A549 (cell line): ENCODE measurements at regions not wholly inside any gene's neighbourhood (a gene's known extent, or its start where the extent isn't known, plus 50 kb on each side); places are given as distances from the start of the nearest gene placed in this dataset.

Experiments
- ATAC-seq, 2 experiments: fragments of 200-7000 bp in 1 of 2; fragments of >200 bp in 1 of 2; cut with Nextera tagmentation in 1 of 2; cut with Tn5 transposase in 1 of 2; 3 replicates each; pipeline versions ENCODE4 v1.8.0 to v1.9.1; 2018 to 2020; ENCODE audit warnings: mild to moderate bottlenecking in 1 of 2, moderate library complexity in 1 of 2
- CTCF ChIA-PET: fragments of 300-600 bp; sonication (Branson Sonifier 250); formaldehyde crosslinking; extraction: SDS; loops from one replicate; lab custom pipeline; 2021; ENCODE audit warnings: antibody characterized with exemption, inconsistent platforms; lab: Yijun Ruan, JAX
- POLR2A ChIA-PET: fragments of 350-600 bp; formaldehyde crosslinking; extraction: SDS; loops from one replicate; lab custom pipeline; 2021; ENCODE audit warnings: antibody characterized with exemption, inconsistent platforms; lab: Yijun Ruan, JAX
- DNase-seq, 2 experiments: peaks; one replicate each; pipeline versions ENCODE4 v3.0.0 to v3.0.0-alpha.2; 2011 to 2016; ENCODE audit warnings: low read depth in 1 of 2, low spot score in 1 of 2
- FAIRE-seq: peaks from 2 replicates; lab custom pipeline; 2011; peaks lifted over from hg19 to GRCh38; lab: Jason Lieb, UNC
- H3K27ac ChIP-seq, 2 experiments: fragments of >200 bp; sonication (Bioruptor Twin); formaldehyde crosslinking; 3 replicates each; pipeline ENCODE4 v1.5.1; 2016 to 2017
- H3K4me1 ChIP-seq: fragments of >200 bp; sonication (Bioruptor Twin); formaldehyde crosslinking; 3 replicates; pipeline ENCODE4 v1.6.1; 2016
- H3K4me2 ChIP-seq: fragments of >200 bp; sonication (Bioruptor Twin); formaldehyde crosslinking; 3 replicates; pipeline ENCODE4 v1.6.1; 2016
- H3K4me3 ChIP-seq: fragments of >200 bp; sonication (Bioruptor Twin); formaldehyde crosslinking; 3 replicates; pipeline ENCODE4 v1.5.1; 2016
- H3K9me3 ChIP-seq: fragments of >200 bp; sonication (Bioruptor Twin); formaldehyde crosslinking; 3 replicates; pipeline ENCODE4 v1.6.1; 2016
- CBX2 ChIP-seq: fragments of 200-600 bp; sonication (generic); IDR thresholded peaks from 2 replicates; pipeline ENCODE4 v1.6.1; 2016; ENCODE audit warnings: low read depth, mild to moderate bottlenecking, borderline replicate concordance
- CEBPB ChIP-seq, 2 experiments: fragments of >200 bp in 1 of 2; sonication (Bioruptor Twin) in 1 of 2; formaldehyde crosslinking in 1 of 2; IDR thresholded peaks; 2 replicates each; pipeline ENCODE4 v1.6.1; 2012 to 2016
- CHD2 ChIP-seq: fragments of 150-350 bp; IDR thresholded peaks from 2 replicates; pipeline ENCODE4 v1.6.1; 2014; ENCODE audit warnings: low read length; ENCODE audit not compliant: partially characterized antibody
- CHD4 ChIP-seq: fragments of 200-600 bp; sonication (generic); IDR thresholded peaks from 2 replicates; pipeline ENCODE4 v1.6.1; 2016; ENCODE audit warnings: antibody characterized with exemption, mild to moderate bottlenecking, borderline replicate concordance
- EHMT2 ChIP-seq: fragments of 200-600 bp; sonication (generic); IDR thresholded peaks from 2 replicates; pipeline ENCODE4 v1.6.1; 2016; ENCODE audit warnings: antibody characterized with exemption, low read depth, mild to moderate bottlenecking, moderate library complexity
- HEYL ChIP-seq: fragments of 250-450 bp; sonication (Bioruptor Pico); IDR thresholded peaks from 2 replicates; pipeline ENCODE4 v1.8.0; 2021; ENCODE audit warnings: mild to moderate bottlenecking, moderate library complexity
- HOXA7 ChIP-seq: fragments of 250-450 bp; sonication (Bioruptor Pico); IDR thresholded peaks from 2 replicates; pipeline ENCODE4 v1.5.0; 2020; ENCODE audit warnings: mild to moderate bottlenecking, moderate library complexity
- HOXB13 ChIP-seq: fragments of 250-450 bp; sonication (Bioruptor Pico); IDR thresholded peaks from 2 replicates; pipeline ENCODE4 v1.5.0; 2020; ENCODE audit warnings: low read depth, mild to moderate bottlenecking, moderate library complexity
- JUNB ChIP-seq: fragments of >200 bp; sonication (Bioruptor Twin); formaldehyde crosslinking; IDR thresholded peaks from 2 replicates; pipeline ENCODE4 v1.6.1; 2016
- MAFK ChIP-seq: fragments of 450-650 bp; IDR thresholded peaks from 2 replicates; pipeline ENCODE4 v1.6.1; 2014; ENCODE audit not compliant: partially characterized antibody
- NFE2L2 ChIP-seq: fragments of 150-350 bp; conservative IDR thresholded peaks from 2 replicates; pipeline ENCODE4 v1.6.1; 2014; ENCODE audit warnings: low read length
- NPAS2 ChIP-seq: fragments of 250-450 bp; sonication (Bioruptor Pico); IDR thresholded peaks from 2 replicates; pipeline ENCODE4 v1.8.0; 2022; ENCODE audit warnings: mild to moderate bottlenecking, moderate library complexity, borderline replicate concordance
- PHF8 ChIP-seq: fragments of 200-600 bp; sonication (generic); IDR thresholded peaks from 2 replicates; pipeline ENCODE4 v1.6.1; 2016; ENCODE audit warnings: low read depth, mild to moderate bottlenecking, antibody characterized with exemption, moderate library complexity, borderline replicate concordance
- POLR2A ChIP-seq: IDR thresholded peaks from 2 replicates; pipeline ENCODE4 v1.6.1; 2012; ENCODE audit warnings: mild to moderate bottlenecking, low read length
- POLR2AphosphoS2 ChIP-seq: conservative IDR thresholded peaks from 2 replicates; pipeline ENCODE4 v1.6.1; 2012; ENCODE audit warnings: low read length, improper control_type of control experiment, inconsistent platforms
- RAD21 ChIP-seq, 2 experiments: fragments of >200 bp in 1 of 2; sonication (Bioruptor Twin) in 1 of 2; formaldehyde crosslinking in 1 of 2; IDR thresholded peaks in 1 of 2; conservative IDR thresholded peaks in 1 of 2; 2 replicates in 1 of 2; 3 replicates in 1 of 2; pipeline ENCODE4 v1.6.1; 2012 to 2018; ENCODE audit warnings: inconsistent platforms in 1 of 2
- RFX5 ChIP-seq: fragments of 450-650 bp; IDR thresholded peaks from 2 replicates; pipeline ENCODE4 v1.7.1; 2014; ENCODE audit warnings: antibody characterized with exemption, mild to moderate bottlenecking, moderate library complexity
- RNF2 ChIP-seq: fragments of 200-600 bp; sonication (generic); IDR thresholded peaks from 2 replicates; pipeline ENCODE4 v1.6.1; 2016; ENCODE audit warnings: low read depth, mild to moderate bottlenecking, antibody characterized with exemption, moderate library complexity, borderline replicate concordance
- SMC3 ChIP-seq: fragments of >200 bp; sonication (Bioruptor Twin); formaldehyde crosslinking; IDR thresholded peaks from 3 replicates; pipeline ENCODE4 v1.6.1; 2018; ENCODE audit warnings: inconsistent platforms
- SREBF2 ChIP-seq: fragments of 450-650 bp; IDR thresholded peaks from 2 replicates; pipeline ENCODE4 v1.6.1; 2014; ENCODE audit warnings: mild to moderate bottlenecking, moderate library complexity
- TFCP2L1 ChIP-seq: fragments of 250-450 bp; sonication (Bioruptor Pico); IDR thresholded peaks from 2 replicates; pipeline ENCODE4 v1.5.0; 2021; ENCODE audit warnings: mild to moderate bottlenecking
- ZNF302 ChIP-seq: fragments of 250-450 bp; sonication (Bioruptor Pico); IDR thresholded peaks from 2 replicates; pipeline ENCODE4 v1.9.0; 2021; ENCODE audit warnings: inconsistent platforms, mild to moderate bottlenecking, moderate library complexity
- ZSCAN20 ChIP-seq: fragments of 250-450 bp; sonication (Bioruptor Pico); IDR thresholded peaks from 2 replicates; pipeline ENCODE4 v1.8.0; 2022; ENCODE audit warnings: mild to moderate bottlenecking, moderate library complexity
- WGBS: methylation state at CpG from one replicate; pipeline ENCODE4 v1.1.6; 2017; ENCODE audit errors: missing lambda C conversion rate; 5-methylcytosine and 5-hydroxymethylcytosine counted together
- TF ChIP-seq, protein P1 (sequence below): fragments of 150-350 bp; IDR thresholded peaks from 2 replicates; pipeline ENCODE4 v1.6.1; 2014; ENCODE audit warnings: low read depth, mild to moderate bottlenecking, low read length
- TF ChIP-seq, protein P2 (sequence below): fragments of 450-650 bp; IDR thresholded peaks from 2 replicates; pipeline ENCODE4 v1.6.1; 2014; ENCODE audit warnings: antibody characterized with exemption
- TF ChIP-seq, protein P3 (sequence below): IDR thresholded peaks from 2 replicates; pipeline ENCODE4 v1.6.1; 2012; ENCODE audit warnings: low read depth, borderline replicate concordance
- TF ChIP-seq, protein P4 (sequence below): fragments of 250-450 bp; sonication (Bioruptor Pico); IDR thresholded peaks from 2 replicates; pipeline ENCODE4 v1.5.0; 2020; ENCODE audit warnings: low read depth, mild to moderate bottlenecking, moderate library complexity
- TF ChIP-seq, protein P5 (sequence below): IDR thresholded peaks from 2 replicates; pipeline ENCODE4 v1.6.1; 2012

DNA sequence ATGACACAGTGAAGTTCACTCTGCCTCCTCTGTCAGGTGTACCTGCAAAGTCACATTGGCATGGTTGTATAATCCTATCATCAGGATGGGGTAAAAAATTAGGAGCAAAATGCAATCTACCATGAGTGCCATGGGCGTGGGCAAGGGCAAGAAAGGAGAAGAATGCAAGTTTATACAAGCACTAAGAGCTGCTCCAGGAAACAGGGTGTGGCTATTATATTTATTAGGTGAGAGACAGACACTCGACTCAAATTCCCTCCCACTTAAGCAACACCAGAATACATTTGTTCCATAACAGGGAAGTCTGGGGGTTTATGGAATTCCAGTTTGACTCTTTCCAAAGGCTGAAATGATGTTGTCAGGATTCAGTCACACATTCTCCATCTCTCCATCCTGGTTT is 378.8 kb downstream of the BCOR start:
- FAIRE-seq (peak; percentile 39), ATAC-seq (no peak), DNase-seq (no peak)
- ChIA-PET CTCF (no interaction called here), POLR2A (no interaction called here)
- Histone ChIP-seq H3K4me3 (no peak overlapping the region), H3K4me1 (no peaks in the 10 kb centered on the region), H3K9me3 (no peaks in the 10 kb centered on the region), H3K27ac (no peak overlapping the region), H3K4me2 (no peak overlapping the region)
- 11% methylated on average over 2 of the region's 2 CpGs for WGBS
- TF ChIP-seq PHF8 (no peak), RNF2 (no peak), ZSCAN20 (CRISPR knock-in tag) (no peak), NPAS2 (CRISPR knock-in tag) (no peak), EHMT2 (no peak), RAD21 (conservative IDR thresholded peaks at IDR 0.05 in 1 of 2, IDR thresholded peaks at IDR 0.05 in 1 of 2) (no peak), RFX5 (no peak), MAFK (no peak), TFCP2L1 (CRISPR knock-in tag) (no peak), CBX2 (no peak), HOXB13 (CRISPR knock-in tag) (no peak), SMC3 (no peak)
- TF ChIP-seq, protein P1, sequence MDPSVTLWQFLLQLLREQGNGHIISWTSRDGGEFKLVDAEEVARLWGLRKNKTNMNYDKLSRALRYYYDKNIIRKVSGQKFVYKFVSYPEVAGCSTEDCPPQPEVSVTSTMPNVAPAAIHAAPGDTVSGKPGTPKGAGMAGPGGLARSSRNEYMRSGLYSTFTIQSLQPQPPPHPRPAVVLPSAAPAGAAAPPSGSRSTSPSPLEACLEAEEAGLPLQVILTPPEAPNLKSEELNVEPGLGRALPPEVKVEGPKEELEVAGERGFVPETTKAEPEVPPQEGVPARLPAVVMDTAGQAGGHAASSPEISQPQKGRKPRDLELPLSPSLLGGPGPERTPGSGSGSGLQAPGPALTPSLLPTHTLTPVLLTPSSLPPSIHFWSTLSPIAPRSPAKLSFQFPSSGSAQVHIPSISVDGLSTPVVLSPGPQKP = no peak

DNA sequence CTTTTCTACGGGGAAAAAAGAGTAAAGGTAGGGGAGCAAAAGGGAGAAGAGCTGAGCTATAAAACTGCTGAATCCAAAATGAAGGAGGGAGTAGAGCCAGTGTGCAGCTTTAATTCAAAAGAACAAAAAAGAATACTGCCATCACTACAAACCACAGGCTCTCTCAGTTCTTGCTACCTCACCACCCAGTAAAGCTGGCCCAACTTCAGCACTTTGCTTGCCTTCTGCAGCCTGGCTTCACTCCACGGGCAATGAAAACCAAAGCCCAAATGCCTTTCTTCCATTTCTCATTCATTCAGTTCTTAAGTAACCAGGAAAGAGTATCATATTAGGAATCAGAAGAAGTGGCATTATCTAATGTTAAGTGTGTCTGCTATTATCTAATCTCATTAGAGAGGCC is 376.8 kb downstream of the BCOR start:
- POLR2A ChIA-PET = no interaction called here
- no peak for ATAC-seq
- no peaks in the 10 kb centered on the region for H3K9me3 ChIP-seq
- H3K4me3 ChIP-seq = no peak overlapping the region
- TF ChIP-seq, protein P2, sequence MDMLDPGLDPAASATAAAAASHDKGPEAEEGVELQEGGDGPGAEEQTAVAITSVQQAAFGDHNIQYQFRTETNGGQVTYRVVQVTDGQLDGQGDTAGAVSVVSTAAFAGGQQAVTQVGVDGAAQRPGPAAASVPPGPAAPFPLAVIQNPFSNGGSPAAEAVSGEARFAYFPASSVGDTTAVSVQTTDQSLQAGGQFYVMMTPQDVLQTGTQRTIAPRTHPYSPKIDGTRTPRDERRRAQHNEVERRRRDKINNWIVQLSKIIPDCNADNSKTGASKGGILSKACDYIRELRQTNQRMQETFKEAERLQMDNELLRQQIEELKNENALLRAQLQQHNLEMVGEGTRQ = no peak
- TF ChIP-seq NFE2L2 (no peak), CHD2 (no peak), JUNB (no peak), HEYL (CRISPR knock-in tag) (no peak), SREBF2 (no peak), RNF2 (no peak), CHD4 (no peak), CEBPB (IDR thresholded peaks at IDR 0.05) (no peak), POLR2AphosphoS2 (no peak), EHMT2 (no peak), MAFK (no peak), POLR2A (no peak), HOXA7 (no peak), ZNF302 (CRISPR knock-in tag) (no peak)
- TF ChIP-seq, protein P3, sequence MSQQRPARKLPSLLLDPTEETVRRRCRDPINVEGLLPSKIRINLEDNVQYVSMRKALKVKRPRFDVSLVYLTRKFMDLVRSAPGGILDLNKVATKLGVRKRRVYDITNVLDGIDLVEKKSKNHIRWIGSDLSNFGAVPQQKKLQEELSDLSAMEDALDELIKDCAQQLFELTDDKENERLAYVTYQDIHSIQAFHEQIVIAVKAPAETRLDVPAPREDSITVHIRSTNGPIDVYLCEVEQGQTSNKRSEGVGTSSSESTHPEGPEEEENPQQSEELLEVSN = no peak
- TF ChIP-seq, protein P1 = no peak
- TF ChIP-seq, protein P4, sequence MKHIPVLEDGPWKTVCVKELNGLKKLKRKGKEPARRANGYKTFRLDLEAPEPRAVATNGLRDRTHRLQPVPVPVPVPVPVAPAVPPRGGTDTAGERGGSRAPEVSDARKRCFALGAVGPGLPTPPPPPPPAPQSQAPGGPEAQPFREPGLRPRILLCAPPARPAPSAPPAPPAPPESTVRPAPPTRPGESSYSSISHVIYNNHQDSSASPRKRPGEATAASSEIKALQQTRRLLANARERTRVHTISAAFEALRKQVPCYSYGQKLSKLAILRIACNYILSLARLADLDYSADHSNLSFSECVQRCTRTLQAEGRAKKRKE = no peak
- TF ChIP-seq, protein P5, sequence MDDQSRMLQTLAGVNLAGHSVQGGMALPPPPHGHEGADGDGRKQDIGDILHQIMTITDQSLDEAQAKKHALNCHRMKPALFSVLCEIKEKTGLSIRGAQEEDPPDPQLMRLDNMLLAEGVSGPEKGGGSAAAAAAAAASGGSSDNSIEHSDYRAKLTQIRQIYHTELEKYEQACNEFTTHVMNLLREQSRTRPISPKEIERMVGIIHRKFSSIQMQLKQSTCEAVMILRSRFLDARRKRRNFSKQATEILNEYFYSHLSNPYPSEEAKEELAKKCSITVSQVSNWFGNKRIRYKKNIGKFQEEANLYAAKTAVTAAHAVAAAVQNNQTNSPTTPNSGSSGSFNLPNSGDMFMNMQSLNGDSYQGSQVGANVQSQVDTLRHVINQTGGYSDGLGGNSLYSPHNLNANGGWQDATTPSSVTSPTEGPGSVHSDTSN = no peak
- no peak overlapping the region for H3K27ac ChIP-seq
- FAIRE-seq = no peak
- no peaks in the 10 kb centered on the region; the same call in 2 of the 3 replicates for H3K4me1 ChIP-seq
- CTCF ChIA-PET = interaction anchor here (0.8 to 1.7 kb wide), 2 partner anchors 10 to 106 kb away, joined by 3 to 4 read pairs; no protein-coding TSS in a partner anchor
- 79% methylated on average over 2 of the region's 2 CpGs for WGBS
- no peak overlapping the region for H3K4me2 ChIP-seq
- DNase-seq = no peak
